Cortex of kidney (tissue), 1 donor: ENCODE measurements at regions not wholly inside any gene's neighbourhood (a gene's known extent, or its start where the extent isn't known, plus 50 kb on each side); places are given as distances from the start of the nearest gene placed in this dataset.

Experiments
- DNase-seq: peaks from one replicate; lab custom pipeline; 2025; lab: John Stamatoyannopoulos, UW

DNA sequence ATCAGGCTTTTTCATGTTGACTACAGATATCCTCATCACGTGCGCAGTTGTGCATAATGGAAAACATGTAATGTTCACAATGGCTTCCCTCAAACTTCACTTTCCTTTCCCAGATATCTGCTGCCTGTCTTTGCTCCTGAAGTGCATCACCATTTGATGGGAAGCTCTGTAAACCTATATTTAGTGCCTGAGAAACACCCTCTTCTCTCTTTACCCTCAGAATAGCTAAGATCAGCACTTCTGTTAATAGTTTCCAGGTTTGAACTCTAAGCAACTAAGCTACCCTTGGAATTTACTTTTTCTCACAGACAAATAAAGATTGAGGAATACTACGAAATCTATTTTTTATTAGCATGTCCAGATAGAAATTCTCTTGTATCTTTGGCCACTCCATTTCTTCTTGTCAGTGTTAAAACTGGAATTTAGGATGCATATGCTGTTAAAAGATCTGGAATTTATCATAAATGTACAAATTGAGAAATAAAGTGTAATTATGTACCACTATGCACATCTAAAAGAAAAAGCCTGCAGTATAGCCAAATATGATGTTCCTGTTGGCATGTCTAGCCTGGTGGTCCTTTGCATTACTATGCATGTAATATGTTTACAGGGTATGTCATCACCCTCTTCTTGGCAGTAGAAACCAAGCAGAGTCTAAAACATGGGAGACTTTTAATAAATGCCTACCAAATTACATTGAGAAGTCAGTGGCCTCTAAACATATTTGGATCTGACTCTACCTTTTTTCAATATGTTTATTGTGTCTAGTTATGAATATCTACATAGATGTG is 278.7 kb downstream of the FIGN start:
- DNase-seq: no peak

DNA sequence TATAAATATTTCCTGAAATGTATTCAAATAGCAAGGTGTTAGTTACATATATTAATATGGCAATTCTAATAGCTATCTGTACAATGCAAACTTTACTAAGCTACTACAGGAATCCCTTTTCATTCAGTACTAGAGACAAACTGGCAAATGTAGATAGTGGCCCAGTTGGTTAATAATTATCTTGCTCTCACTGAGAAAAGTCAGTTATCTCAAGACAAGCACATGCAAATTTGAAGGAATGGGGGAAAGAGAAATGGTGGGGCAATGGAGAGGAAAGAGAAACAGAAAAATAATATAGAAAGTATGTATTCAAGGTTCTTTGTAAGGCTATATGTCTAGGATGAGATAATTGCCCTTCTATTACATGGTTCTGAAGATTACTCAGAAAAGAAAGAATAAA is 280.0 kb downstream of the FIGN start:
- no peak for DNase-seq

DNA sequence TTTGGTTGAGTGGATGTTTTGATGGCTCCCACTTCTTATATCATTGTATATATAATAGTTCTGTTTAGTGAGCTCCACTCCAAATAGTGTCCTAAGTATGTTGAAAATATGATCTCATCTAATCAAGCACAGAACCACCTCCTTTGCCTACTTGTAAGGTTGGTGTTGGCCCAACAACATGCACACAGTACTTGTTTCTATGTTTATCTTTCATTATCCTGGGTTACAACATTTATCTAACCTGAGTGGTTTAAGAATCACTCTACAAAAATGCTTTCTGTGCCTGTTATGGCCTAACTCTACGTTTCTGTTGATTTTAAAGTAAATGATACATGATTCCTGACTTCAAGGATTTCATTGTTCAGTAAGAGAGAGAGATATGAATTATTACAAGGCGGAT is 281.9 kb downstream of the FIGN start:
- DNase-seq: no peak

DNA sequence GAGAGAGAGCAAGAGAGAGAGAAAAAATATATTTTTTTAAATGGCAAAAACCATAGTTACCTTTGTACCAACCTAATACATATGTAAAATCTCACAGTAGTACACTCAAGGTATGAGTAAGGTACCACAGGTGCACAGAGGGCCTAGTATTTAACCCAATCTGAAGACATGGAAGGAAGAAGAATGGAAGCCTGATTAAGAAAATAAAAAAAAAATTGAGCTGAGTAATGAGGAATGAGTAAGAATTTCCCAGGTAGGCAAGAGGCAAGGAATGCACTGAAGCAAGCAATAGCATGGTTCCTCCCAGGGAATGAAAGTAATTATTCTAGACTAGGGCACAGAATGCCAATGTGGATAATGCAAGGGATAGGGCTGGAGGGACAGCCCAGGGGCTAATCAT is 294.2 kb downstream of the FIGN start:
- DNase-seq: no peak

DNA sequence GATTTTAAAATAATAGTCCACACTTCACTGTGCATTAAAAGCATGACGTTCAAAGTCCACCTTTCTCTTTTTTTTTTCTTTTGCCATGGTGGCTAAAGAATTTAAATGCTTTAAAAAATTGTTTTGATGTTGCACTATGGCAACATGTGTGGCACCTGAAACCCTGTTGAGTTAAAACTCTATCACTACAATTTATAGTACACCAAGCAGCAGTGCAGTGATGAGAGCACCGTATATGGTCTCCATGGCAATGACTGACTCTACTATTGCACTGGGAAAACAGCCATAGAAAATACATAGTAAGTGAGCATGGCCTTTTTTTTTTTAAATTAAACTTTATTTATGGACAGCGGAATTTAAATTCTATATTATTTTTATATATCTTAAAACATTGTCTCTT is 298.8 kb downstream of the FIGN start:
- DNase-seq: no peak

DNA sequence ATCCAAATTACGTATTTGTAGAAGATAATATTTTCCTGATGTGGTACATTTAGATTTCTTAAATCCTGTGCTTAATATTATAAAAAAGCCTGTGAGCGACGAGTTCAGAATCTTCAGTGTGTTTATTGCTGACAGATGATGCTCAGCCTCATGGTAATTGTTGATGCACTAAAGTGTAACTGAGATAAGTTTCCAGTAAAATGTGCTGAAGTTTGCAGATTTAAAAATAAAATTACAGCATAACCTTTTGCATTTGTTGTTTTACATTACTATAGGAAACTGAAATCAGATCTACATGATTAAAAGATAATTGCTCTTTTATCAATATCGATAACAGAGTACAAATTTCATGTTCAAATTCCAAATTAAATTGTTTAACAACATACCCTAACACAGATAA is 307.6 kb downstream of the FIGN start:
- no peak for DNase-seq

DNA sequence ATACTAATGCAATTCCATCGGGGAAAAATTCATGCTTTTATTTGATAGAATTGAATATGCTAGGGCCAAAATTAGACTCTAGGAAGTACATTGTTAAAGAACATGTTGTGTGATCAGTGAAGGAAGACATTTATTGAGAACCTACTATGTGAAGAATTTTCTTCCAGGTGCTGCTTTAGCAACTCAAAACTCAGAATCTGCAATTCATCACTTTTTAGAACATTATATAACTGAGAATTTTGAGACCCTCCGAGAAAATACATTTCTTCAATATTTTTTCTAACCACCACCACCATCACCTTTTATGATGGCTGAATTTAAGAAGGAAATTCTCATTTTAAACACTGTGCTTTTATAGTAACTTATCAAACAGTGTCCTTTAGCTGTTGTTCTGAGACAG is 315.2 kb downstream of the FIGN start:
- DNase-seq: no peak

DNA sequence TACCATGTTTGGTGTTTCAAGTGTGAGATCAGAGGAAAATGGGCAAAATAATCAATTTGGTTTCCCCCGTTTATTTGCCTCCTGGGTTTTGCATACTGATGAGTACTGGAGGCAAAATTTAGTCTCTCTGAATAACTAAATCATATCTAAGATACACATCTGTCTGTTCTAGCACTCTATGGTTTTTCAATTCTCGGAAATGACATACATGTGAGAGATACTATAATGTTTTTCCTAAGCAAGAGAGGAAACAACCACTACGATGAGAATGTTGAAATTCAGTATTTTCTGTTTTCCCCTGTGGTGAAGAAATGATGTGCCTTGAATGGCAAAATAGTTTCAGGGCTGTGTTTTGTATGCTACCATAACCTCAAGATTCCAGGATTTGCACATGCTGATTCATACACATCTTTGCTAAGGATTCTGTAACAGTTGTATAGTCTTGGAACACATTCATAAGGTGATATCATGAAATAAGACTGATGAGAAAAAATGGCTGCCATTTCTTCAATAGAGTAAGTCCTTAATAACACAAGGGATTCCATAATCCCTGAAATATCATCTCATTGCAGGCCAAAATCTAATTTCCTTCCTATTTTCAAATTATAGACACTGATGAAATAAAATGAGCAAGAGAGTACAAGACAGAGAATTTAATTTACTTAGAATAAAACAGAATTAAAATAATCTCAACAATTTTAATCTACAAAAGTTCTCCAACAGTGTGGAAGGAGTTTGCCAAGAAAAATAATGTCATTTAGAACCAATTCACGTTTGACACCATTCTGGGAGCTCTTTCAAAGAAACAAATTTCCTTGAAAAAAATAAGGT is 316.6 kb downstream of the FIGN start:
- DNase-seq: no peak

DNA sequence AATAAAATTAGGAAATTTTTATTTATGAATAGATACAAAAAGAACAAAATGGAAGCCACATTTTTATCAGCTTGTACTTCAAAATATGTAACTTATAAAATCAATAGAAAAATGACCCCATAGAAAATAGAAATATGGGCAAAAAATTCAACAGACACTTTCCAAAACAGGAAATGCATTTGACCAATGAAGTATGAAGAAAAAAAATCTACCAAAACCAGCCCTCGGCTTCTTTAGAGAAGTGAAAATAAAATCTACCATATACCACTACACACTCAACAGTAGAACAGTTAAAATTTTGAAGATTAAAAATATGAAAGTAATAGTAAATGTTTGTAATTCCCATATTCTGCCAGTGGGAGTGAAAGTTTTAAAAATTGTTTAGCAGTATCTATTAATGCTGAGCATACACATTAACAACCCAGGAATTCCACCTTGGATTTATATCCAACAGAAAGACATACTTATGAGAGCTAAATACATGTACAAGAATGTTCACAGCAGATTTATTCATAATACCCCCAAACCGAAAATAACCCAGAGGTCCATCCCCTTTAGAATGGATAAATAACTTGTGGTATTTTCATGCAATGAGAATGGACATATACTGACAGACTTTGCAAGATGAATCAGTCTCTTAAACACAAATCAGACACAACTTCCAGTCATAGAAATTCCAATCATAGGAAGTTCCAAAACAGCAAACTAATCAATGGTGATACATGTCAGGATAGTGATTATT is 318.0 kb downstream of the FIGN start:
- no peak for DNase-seq

DNA sequence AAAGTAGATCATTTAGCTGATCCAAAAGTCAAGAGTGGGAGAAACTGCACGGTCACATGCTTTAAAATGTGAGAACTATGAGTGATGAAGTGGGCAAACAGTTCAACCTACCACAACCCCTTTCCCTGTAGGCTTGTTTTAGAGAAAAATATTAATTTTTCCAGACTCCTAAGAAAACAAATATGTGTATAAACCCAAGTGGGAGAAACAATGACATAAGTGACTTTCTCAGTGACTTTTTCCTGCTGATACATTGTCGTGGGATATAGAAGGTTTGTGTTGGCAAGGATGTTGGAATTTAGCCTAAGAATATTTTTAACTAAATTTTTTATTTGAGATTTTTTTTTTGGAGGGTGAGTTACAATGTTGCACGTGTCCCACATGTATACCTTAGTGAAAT is 321.7 kb downstream of the FIGN start:
- DNase-seq: no peak

DNA sequence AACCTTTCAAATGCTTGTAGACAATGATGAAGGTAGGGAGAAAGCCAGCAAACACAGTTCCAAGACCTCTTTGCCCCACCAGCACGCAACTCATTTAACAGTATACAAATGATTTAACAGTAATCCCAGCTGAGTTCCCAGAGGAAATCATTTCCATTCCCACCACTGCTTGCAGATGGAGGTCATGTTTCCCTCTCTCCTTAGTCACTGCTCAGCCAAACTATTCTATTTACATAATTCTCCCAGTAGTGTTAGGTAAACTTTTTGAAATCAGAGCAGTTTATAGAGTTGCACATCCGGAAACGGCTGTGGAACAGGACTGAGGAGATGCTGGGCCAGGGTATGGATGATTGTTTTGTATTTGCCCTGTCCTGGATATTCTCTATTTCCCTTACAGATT is 328.5 kb downstream of the FIGN start:
- no peak for DNase-seq

DNA sequence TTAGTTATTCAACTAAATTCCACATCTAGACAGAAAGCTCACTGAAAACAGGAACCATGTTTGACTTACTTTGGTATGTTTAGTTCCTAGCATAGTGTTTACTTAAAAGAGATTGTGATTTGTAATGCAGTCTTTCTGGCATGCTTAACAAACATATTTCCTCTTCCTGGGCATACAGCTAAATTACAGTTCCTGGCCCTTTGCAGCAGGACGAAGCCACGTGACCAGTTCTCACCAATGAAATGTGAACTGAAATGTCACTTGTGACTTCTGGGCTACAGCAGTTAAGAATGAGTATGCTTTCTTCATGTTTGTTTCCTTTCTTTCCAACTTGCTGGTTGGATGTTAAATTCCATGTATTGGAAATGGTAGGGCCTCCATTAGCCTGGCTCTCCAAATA is 330.5 kb downstream of the FIGN start:
- no peak for DNase-seq

DNA sequence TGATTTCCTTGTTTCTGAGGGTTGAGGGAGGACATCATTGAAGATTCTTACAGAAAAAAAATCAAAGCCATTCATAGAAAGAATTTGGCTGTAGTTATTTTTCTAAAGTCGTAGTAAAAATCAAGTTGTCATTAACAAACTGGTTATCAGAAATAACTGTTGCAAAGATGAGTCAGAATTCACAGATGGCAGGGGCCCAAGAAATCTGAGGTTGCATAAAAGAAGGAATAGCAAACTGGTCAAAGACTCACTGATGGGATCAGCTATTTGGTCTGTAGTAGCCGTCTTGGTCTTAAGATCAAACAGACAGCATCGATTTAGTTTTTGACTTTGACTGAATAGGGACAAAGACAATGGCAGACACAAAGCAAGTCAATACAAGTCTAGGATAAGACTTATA is 334.3 kb downstream of the FIGN start:
- no peak for DNase-seq

DNA sequence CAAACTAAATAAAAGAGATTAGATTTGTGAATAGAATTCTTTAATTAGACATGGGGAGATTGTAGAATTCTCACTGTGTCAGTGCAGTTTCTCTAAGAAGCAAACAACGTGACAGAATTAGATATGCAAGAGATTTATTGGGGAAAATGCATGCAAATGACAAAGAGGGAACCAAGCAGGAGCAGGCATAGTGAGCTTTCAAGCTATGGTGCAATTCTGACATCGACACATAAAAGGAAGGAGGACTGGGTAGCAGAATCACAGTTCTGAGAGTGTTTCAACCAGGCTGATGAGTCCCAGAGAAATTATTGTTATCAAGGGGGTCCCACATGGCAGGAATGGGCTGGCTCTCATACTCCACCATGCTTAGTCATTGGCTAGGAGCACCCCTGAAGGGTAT is 338.4 kb downstream of the FIGN start:
- DNase-seq: no peak

DNA sequence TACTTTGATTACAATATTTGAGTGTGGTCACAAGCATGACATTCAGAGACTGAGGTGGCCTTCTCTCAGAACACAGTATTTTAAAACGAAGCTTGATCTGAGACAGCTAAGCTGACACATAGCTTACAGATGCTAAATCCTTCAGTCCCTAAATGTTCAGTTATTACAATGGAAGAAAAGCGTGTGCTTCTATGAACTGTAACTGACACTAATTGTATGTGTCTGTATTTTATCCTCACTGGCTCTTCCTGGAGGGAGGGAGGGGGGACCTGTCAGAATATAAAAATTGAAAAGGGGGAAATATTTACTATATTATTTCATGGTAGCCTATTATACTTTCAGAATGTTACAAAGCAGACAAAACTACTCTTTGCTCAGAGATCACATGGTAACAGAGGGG is 340.2 kb downstream of the FIGN start:
- no peak for DNase-seq

DNA sequence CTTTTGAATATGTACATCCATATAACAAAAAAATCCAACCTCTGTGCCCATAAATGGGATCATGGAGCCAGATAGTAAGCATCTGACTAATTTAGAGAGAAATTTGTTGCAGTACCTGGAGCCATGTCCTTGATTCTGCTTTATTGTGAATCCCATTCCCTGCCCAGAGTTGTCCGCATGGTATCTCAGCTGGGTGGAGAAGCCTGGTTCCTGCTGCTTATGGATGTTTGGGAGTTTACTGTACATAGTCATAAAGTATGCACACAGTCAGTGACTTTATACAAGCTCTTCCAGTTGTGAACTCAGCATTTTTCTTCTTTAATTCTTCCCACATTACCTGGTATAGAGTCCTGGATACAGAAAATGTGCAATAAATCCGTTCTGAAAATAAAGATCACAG is 346.0 kb downstream of the FIGN start:
- DNase-seq: no peak

DNA sequence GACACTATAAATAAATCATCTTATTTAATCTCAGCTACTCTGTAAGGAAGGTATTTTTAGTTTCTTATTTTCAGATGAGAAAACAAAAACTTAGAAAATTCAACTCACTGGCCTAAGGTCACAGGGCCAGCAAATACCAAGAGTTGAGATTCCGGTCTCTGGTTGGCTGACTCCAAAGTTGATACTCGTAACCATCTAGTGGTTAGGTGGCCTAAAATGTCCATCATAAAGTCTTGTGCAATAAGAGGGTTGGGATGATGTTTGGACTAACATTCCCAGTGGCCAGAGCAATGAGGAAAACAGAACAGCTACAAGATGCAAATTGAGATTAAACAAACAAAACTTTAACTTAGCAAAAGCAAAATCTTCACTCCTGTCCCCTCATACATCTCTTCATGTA is 360.3 kb downstream of the FIGN start:
- DNase-seq: no peak

DNA sequence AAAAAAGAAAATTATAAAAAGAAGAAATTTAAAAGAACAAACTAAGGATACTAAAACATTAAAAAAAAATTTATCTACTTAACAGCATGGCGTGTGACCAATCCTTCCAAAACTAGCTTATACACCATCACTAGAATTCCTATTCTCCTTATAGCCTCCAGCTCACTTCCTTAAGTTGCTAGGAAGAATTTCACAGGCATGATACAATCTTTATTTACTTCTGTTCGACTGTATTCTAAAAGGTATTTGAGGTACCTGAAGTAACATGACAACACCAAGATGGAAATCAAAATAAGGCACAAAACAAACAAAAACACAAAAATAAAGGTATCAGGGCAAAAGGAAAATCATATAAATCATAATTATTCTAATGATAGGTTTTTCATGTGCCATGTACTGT is 360.7 kb downstream of the FIGN start:
- no peak for DNase-seq

DNA sequence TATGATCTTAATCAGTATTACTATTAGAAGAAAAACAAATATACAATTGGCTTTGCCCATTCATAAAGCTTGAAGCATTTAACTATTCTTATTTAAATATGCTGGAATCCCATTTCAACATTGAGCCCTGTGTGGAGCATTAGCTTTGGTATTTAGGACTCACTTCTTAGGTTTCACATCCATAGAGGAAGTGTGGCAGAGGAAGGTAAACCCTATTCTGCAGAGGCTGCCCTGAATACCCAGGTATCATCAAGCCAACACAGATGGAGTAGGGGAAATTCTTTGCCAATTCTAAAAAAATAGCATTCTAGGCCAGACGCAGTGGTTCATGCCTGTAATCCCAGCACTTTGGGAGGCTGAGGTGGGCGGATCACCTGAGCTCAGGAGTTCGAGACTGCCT is 361.5 kb downstream of the FIGN start:
- no peak for DNase-seq

DNA sequence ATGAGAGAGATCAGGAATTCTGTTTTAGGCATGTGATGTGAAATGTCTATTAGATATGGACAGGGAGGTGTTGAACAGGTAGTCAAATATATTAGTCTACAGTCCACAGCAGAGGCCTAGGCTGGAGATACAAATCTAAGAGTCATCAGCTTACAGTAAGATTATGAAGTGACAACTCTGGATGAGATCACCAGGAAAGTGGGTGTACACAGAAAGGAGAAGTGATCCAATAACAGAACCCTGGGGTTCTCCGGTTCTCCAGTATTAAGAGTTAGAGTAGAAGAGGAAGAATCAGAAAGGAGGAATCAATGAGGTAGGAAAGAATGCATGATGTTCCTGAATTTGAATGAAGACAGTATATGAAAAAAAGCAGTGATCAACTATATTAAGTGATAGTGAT is 362.3 kb downstream of the FIGN start:
- no peak for DNase-seq

DNA sequence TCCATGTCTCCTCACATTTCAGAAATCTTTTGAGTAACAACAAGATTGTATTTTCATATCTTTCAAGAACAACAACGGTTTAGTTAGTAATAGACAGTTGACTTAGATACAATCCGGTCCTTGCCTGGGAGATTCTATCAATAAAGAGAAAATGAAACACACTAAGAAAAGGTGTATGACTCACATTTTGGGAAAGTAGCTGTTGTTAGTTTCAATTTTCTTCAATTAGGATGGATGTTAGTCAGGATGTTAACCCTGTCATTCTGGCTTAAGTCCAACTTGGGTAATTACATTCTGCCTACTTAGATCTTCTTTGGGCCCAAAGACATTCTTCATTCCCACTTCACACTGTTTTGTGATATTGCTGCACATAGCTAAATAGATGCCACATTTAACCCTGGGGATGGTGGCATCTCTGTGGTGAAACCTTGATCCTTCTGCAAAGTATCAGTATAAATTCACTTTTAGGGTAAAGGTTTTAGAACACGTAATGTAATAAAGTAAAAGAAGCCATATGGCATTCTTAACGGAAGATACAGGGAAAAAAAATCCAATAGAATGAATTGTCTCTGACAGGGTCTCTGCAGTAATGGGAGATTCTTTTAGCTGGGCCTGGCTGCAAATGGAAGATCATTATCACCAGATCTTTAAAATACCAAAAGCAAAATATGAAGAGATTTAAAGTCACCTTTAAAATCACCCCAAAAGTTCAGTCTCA is 365.5 kb downstream of the FIGN start:
- no peak for DNase-seq

DNA sequence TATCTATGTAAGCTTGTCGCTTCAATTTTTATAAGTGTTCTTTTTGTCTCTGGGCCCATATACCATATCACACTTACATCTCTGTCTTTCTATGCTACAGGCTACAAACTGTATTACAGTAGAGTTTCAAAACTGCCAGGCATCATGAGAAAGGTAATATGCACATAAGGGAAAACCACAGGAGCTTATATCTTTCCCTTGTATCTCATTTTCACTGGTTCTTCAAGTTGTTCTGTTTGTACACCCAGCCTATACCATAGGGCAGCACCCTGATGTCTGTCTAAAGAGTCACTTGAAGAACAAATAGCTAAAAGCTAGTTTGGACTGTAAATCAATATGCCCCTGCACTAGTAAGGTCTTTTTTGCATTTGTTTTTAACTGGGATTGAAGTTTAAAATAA is 366.7 kb downstream of the FIGN start:
- no peak for DNase-seq
